Adipocyte (in vitro differentiated cells): ENCODE measurements at regions not wholly inside any gene's neighbourhood (a gene's known extent, or its start where the extent isn't known, plus 50 kb on each side); places are given as distances from the start of the nearest gene placed in this dataset.

Source experiments
- DNase-seq: peaks from one replicate; pipeline ENCODE4 v3.0.0-alpha.2; 2015; ENCODE audit warnings: low read depth
- H3K27me3 ChIP-seq: replicated peaks from 2 replicates; pipeline ENCODE4 v1.7.0; 2013; ENCODE audit warnings: mild to moderate bottlenecking, low read length, moderate library complexity; ENCODE audit not compliant: control insufficient read depth, insufficient read depth
- H3K36me3 ChIP-seq: 2 replicates; pipeline ENCODE4 v1.7.0; 2013; ENCODE audit warnings: low read length, mild to moderate bottlenecking, moderate library complexity; ENCODE audit not compliant: control insufficient read depth, insufficient read depth, severe bottlenecking
- H3K4me1 ChIP-seq: 2 replicates; pipeline ENCODE4 v1.7.0; 2013; ENCODE audit warnings: mild to moderate bottlenecking, low read length, moderate library complexity; ENCODE audit not compliant: control insufficient read depth, insufficient read depth
- H3K4me3 ChIP-seq: 2 replicates; pipeline ENCODE4 v1.7.0; 2013; ENCODE audit warnings: mild to moderate bottlenecking, low read length, moderate library complexity
- H3K9ac ChIP-seq: 2 replicates; pipeline ENCODE4 v1.7.0; 2013; ENCODE audit warnings: mild to moderate bottlenecking, low read length, moderate library complexity
- H3K9me3 ChIP-seq: 2 replicates; pipeline ENCODE4 v1.7.0; 2013; ENCODE audit warnings: mild to moderate bottlenecking, low read length, moderate library complexity; ENCODE audit not compliant: control insufficient read depth

DNA sequence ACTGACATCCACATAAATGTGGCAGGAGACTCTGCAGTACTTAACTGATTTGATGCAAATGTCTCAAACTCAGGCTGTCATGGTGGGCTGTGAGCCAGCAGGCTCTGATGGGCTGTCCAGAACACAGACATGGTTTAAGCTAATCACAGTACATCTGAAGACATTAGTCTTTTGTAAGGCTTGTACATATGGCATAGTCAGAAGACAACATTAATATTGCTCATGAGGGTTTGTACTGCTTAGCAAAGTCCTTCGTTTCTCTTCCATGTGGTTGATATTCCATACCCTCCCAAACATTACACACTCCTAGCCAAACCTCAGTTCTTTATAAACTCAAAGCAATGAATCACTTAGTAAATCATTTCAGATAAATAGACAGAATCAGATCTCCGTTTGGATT, 330.6 kb downstream of the RND3 start:
- Histone ChIP-seq H3K9ac (no peak overlapping the region), H3K9me3 (no peaks in the 10 kb centered on the region), H3K36me3 (no peaks in the 10 kb centered on the region), H3K4me1 (no peaks in the 10 kb centered on the region), H3K27me3 (no peaks in the 10 kb centered on the region), H3K4me3 (no peak overlapping the region)
- no peak for DNase-seq

DNA sequence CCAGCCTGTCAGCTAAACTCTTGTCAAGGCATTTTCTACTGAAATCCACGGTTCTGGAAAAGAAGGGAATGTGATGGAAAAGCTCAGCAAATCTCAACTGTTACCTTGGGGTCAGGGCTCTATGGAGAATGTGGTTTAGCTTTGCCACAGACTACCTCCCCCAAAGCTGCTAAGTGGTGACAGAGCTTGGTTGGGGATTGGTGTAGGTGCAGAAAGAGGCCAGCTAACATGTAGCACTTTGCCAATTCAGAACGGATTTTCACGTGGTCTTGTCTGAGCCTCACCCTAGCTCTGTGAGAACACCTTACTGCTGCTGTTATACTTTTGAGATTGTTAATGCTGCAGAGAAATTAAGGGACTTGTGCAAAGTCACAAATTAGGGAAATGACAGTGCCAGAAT, 331.1 kb downstream of the RND3 start:
- H3K27me3 ChIP-seq, result no peaks in the 10 kb centered on the region
- no peak overlapping the region for H3K9ac ChIP-seq
- H3K9me3 ChIP-seq, result no peaks in the 10 kb centered on the region
- DNase-seq, result no peak
- H3K4me3 ChIP-seq, result no peak overlapping the region
- H3K36me3 ChIP-seq, result no peaks in the 10 kb centered on the region
- no peaks in the 10 kb centered on the region for H3K4me1 ChIP-seq

DNA sequence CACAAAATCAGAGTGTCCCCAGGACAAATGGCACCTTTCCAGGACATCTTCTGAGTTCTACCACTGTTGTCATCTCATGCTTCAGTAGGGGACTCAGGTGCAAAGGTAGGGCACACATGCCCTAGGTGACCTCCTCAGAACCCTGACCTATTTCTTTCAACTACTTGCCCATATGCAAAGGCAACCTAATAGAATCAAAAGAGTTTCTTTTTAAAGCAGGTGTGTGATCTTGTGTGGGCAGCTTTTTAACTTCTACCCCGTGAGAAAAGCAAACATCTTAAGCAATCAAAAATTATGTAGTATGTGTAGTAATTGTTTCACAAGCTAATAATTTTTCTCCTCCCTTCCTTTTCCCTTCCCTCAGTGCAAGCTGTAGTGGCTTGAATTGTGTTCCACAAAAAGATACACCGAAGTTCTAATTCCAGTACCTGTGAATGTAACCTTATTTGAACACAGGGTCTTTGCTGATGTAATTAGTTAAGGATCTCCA, 333.1 kb downstream of the RND3 start:
- DNase-seq, result no peak
- no peak overlapping the region for H3K9ac ChIP-seq
- H3K36me3 ChIP-seq, result no peaks in the 10 kb centered on the region
- H3K4me3 ChIP-seq, result no peak overlapping the region
- H3K9me3 ChIP-seq, result no peaks in the 10 kb centered on the region
- no peaks in the 10 kb centered on the region for H3K27me3 ChIP-seq
- no peaks in the 10 kb centered on the region for H3K4me1 ChIP-seq

DNA sequence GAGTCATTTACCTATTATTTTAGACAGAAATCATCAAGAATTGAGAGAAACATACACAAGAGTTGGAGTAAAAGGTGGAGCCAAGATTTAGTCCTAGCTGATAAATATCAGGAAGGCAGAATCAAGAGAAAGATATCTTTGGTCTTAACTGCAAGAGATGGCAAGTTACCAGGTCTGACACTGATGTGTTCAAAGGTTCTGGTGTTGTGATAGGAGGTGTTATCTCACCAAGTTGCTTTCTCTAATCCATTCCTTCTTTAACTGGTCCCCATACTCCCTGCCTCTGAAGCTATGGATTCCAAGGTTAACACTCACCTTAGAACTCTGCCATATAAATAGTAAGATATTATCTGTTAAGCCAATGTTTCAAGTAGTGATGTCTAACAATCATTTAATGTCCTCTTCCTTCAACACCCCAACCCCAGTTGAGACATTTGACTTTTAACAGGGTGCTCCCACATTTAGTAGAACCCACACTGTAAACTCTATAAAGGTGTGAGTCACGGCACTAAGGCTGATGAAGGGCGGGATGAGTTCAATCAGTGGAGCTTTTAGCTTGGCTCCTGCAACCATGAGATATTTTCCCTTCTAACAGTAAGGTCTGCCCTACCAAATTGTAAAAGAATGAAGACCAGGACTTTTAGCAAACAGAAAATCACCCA, 333.7 kb downstream of the RND3 start:
- Histone ChIP-seq H3K27me3 (no peaks in the 10 kb centered on the region), H3K9ac (no peak overlapping the region), H3K36me3 (no peaks in the 10 kb centered on the region), H3K4me3 (no peak overlapping the region), H3K4me1 (no peaks in the 10 kb centered on the region), H3K9me3 (no peaks in the 10 kb centered on the region)
- no peak for DNase-seq

DNA sequence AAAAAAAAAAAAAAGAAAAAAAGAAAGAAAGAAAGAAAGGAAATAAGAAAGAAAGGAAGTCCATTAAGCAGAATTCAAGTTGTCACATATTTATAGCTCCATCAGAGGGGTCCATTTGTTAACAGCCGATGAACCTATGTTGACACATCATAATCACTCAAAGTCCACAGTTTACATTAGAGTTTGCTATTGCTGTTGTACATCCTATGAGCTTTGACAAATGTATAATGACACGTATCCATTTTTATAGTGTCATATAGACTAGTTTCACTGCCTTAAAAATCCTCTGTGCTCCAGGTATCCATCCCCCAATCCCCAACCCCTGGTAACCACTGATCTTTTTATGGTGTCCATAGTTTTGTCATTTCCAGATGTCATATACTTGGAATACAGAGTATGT, 335.2 kb downstream of the RND3 start:
- Histone ChIP-seq H3K9me3 (peaks cover under 1% of the 10 kb centered on the region), H3K36me3 (no peaks in the 10 kb centered on the region), H3K9ac (no peak overlapping the region), H3K4me1 (no peaks in the 10 kb centered on the region), H3K4me3 (no peak overlapping the region), H3K27me3 (no peaks in the 10 kb centered on the region)
- no peak for DNase-seq

DNA sequence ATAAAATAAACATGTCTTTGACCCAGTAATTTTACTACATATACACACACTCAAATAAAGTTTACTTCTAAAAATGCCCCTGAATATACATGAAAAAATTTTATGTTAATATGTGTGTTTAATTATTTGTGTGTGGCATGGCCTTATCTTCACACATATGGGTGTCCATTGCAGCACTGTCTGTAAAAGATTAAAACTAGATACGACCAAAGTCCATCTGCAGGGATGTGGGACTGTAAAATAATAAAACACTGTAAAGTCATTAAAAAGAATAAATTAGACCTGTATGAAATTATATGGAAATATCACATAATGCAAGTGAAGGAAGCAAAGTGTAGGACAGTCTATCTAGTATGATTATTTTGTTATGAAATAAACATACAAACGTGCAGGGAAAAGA, 337.3 kb downstream of the RND3 start:
- Histone ChIP-seq H3K9ac (no peak overlapping the region), H3K27me3 (no peaks in the 10 kb centered on the region), H3K4me3 (no peak overlapping the region), H3K36me3 (no peaks in the 10 kb centered on the region), H3K4me1 (no peaks in the 10 kb centered on the region), H3K9me3 (peaks cover 13% of the 10 kb centered on the region)
- DNase-seq, result no peak

DNA sequence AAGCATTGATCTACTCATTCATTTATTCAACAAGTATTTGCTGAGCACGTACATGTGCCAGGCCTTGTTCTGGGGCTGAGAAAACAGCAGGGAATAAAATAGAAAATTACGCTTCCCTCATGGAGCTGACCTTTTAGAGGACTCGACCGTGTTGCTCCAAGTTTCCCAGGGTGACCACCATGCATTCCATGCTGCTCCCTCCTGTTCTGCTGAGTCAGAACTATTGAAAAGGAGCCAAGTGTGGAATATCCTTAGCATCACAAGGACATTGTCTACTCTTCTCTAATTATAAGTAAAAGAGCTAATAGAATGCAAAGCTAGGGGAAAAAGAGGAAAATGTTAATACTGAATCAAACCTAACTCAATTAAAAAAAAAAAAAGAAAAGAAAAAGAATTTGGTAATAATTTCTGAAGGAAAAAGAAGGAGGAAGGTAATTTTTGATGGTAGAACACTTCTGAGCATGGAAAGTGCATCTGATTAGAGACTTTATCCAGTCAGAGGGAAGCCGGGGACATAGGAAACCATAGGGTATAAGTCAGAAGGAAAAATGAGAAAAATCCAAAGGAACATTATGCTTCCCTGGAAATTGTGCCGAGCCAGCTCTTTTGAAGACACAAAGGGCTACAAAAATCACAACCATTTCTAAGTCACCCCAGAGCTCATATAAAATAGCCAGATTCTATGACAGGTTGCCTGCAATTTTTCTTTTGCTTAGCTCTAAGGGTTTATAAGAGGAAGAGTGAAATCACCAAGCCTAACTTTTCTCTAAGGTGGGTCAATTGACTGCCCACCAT, 339.4 kb downstream of the RND3 start:
- no peaks in the 10 kb centered on the region for H3K36me3 ChIP-seq
- H3K9ac ChIP-seq, result no peak overlapping the region
- peaks cover 13% of the 10 kb centered on the region for H3K9me3 ChIP-seq
- no peak for DNase-seq
- H3K27me3 ChIP-seq, result no peaks in the 10 kb centered on the region
- H3K4me1 ChIP-seq, result no peaks in the 10 kb centered on the region
- H3K4me3 ChIP-seq, result no peak overlapping the region

DNA sequence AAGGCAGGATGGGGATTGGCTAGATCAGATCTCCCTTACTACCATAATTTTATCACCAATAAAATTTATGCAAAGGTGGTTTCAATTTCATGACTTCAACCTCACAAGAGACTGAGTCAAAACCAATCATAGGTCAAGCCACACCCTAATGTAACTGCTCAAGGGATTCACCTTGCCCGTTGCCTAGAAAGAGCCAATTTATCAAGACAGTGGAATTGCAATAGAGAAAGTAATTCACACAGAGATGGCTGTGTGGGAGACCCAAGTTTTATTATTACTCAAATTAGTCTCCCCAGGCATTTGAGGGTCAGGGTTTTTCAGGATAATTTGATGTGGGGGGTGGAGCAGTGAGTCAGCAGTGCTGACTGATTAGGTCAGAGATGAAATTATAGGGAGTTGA, 340.6 kb downstream of the RND3 start:
- H3K4me1 ChIP-seq, result no peaks in the 10 kb centered on the region
- no peak overlapping the region for H3K4me3 ChIP-seq
- H3K36me3 ChIP-seq, result no peaks in the 10 kb centered on the region
- no peak for DNase-seq
- peaks cover 13% of the 10 kb centered on the region for H3K9me3 ChIP-seq
- H3K27me3 ChIP-seq, result no peaks in the 10 kb centered on the region
- H3K9ac ChIP-seq, result no peak overlapping the region

DNA sequence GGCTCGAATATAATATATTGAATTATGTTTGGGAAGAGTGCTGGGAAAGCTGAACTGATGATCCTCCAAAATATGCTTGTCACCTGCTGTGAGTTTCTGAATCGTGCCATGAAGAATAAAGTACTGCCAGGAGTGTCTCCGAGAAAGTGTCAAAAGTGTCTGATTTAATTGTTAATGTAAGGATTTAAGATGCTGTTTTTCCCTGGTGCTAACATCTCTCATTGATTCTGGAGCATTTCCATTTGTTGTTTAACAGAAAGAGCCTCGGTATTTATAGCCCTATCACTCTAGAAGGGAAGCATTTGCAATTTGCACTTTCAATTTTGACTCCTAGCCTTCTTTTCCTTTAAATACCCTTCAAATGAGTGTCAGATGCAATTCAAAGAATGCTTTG, 342.2 kb downstream of the RND3 start:
- H3K27me3 ChIP-seq, result no peaks in the 10 kb centered on the region
- H3K36me3 ChIP-seq, result no peaks in the 10 kb centered on the region
- no peak overlapping the region for H3K4me3 ChIP-seq
- H3K9me3 ChIP-seq, result peaks cover 13% of the 10 kb centered on the region
- DNase-seq, result no peak
- H3K9ac ChIP-seq, result no peak overlapping the region
- H3K4me1 ChIP-seq, result no peaks in the 10 kb centered on the region

DNA sequence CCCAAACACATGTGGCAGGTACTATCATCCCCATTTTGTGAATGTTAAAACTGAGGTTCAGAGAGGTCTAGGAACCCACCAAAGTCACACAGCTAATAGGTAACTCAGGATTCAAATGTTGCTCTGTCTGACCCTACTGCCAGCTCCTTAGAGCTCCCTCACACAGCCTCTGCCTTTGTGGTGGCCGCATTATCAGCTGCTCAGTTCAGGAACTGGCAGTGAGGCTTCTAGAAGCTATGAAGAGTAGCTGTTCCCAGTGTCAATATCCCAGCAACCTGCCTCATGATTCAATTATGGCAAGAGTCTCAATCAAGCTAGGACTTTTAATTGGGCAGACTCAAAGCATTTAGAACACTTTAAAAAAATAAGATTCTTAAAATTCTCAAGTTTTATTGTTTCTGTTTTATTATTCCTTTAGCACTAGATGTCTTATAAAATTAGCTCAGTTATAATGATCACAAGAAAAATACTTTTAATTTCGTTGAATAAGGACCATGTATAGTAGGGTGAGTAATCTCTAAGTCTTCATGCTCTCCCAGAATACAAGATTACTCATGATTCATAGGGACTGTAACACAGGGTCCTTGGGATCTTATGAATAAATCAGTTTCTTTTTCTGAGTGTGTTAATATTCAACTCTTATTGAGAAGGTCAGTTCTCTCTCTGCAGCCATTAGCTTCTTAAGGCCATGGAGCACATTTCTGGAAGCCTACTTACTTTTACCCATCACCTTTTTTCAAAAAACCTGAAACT, 342.7 kb downstream of the RND3 start:
- Histone ChIP-seq H3K4me3 (no peak overlapping the region), H3K27me3 (no peaks in the 10 kb centered on the region), H3K36me3 (no peaks in the 10 kb centered on the region), H3K9me3 (peaks cover 13% of the 10 kb centered on the region), H3K4me1 (no peaks in the 10 kb centered on the region), H3K9ac (no peak overlapping the region)
- DNase-seq, result no peak

DNA sequence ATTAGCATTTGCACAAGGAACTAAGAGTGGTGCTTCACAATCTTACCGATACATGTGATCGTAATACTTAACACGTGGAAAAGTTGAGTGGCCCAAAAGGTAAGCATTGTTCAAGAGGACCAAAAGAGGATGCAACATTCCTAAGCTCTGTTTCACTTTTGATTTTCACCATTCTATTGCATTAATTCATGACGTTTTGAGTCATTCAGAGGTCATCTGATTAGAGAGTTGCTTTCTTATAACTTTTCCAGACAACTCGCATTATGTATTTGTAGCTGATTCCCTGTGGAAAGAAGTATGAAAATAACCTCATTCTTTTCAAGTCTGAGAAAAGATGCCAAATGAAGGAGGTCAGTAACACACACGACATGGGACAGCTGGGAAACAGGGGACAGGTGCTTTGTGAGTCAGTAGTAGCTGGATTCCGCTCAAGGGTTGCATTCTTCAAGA, 344.4 kb downstream of the RND3 start:
- Histone ChIP-seq H3K4me3 (no peak overlapping the region), H3K36me3 (no peaks in the 10 kb centered on the region), H3K27me3 (no peaks in the 10 kb centered on the region), H3K9me3 (peaks cover 13% of the 10 kb centered on the region), H3K4me1 (no peaks in the 10 kb centered on the region), H3K9ac (no peak overlapping the region)
- peak; percentile 59 for DNase-seq
